HCT116 (cell line): ENCODE measurements at regions not wholly inside any gene's neighbourhood (a gene's known extent, or its start where the extent isn't known, plus 50 kb on each side); places are given as distances from the start of the nearest gene placed in this dataset.

Source experiments
- ELF1 ChIP-seq: IDR thresholded peaks from 2 replicates; pipeline ENCODE4 v1.6.1; 2012; ENCODE audit warnings: low read depth, borderline replicate concordance
- EZH2phosphoT487 ChIP-seq: fragments of 200-600 bp; IDR thresholded peaks from 2 replicates; pipeline ENCODE4 v1.6.1; 2018; ENCODE audit warnings: antibody characterized with exemption, borderline replicate concordance
- POLR2A ChIP-seq: IDR thresholded peaks from 2 replicates; pipeline ENCODE4 v1.7.0; 2011; ENCODE audit warnings: borderline replicate concordance; ENCODE audit not compliant: insufficient read depth, insufficient read length; ENCODE audit errors: extremely low read depth
- POLR2AphosphoS5 ChIP-seq: IDR thresholded peaks from 2 replicates; pipeline ENCODE4 v1.6.1; 2011; ENCODE audit warnings: mild to moderate bottlenecking, low read depth, low read length, moderate library complexity
- TCF7L2 ChIP-seq: IDR thresholded peaks from 2 replicates; pipeline ENCODE4 v1.7.0; 2011; ENCODE audit warnings: borderline replicate concordance, inconsistent platforms; ENCODE audit not compliant: insufficient read depth, insufficient read length; ENCODE audit errors: extremely low read depth
- ZNF274 ChIP-seq: fragments of 200-500 bp; sonication (Bioruptor generic); IDR thresholded peaks from 2 replicates; pipeline ENCODE4 v1.6.1; 2014; ENCODE audit warnings: mild to moderate bottlenecking, low read depth, low read length, inconsistent platforms
- TF ChIP-seq, protein P1 (sequence below), 3 experiments: fragments of 200-600 bp in 1 of 3; sonication (generic) in 1 of 3; IDR thresholded peaks in 2 of 3; conservative IDR thresholded peaks in 1 of 3; 2 replicates each; pipeline ENCODE4 v1.5.1; 2012 to 2017; ENCODE audit warnings: low read depth in 2 of 3, low read length in 2 of 3, antibody characterized with exemption in 1 of 3, borderline replicate concordance in 1 of 3, control low read depth in 1 of 3, mild to moderate bottlenecking in 1 of 3, mixed read lengths in 1 of 3, mixed run types in 1 of 3, moderate library complexity in 1 of 3; ENCODE audit not compliant: insufficient read depth in 1 of 3
- TF ChIP-seq, protein P2 (sequence below): IDR thresholded peaks from 2 replicates; pipeline ENCODE4 v1.6.1; 2012; ENCODE audit warnings: low read depth

DNA sequence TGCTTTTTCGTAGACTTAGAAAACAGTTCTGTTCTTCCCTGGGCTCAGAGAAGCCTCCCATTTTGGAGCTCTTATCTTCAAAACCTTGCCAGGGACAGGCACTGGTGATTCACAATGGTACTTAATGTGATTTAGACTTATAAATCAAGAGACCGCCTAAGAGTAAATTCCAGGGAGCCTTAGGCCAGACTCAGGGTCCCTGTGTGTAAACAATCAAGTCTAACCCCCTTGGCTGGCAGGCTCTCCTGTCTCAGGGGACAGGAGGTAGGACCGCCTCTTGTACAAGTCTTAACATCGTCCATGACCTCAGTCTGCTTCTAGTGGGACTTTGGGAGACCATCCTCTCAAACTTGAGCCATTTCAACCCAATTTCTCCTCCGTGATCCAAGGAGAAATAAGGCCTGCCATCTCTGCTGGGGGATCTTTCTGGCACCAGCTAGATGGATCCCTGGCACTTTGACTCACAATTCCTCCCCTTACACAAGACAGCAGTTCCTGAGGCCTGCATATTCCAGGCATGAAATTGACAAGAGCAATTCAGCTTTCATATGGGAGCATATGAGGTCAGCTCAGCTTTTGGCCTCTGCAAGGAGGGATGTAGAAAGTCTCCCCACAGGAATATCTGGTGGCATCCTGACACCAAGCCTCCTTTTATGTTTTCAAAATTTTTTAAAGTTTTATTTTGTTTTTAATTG lies 487.0 kb downstream of the TNS1 start:
- TF ChIP-seq, protein P1, sequence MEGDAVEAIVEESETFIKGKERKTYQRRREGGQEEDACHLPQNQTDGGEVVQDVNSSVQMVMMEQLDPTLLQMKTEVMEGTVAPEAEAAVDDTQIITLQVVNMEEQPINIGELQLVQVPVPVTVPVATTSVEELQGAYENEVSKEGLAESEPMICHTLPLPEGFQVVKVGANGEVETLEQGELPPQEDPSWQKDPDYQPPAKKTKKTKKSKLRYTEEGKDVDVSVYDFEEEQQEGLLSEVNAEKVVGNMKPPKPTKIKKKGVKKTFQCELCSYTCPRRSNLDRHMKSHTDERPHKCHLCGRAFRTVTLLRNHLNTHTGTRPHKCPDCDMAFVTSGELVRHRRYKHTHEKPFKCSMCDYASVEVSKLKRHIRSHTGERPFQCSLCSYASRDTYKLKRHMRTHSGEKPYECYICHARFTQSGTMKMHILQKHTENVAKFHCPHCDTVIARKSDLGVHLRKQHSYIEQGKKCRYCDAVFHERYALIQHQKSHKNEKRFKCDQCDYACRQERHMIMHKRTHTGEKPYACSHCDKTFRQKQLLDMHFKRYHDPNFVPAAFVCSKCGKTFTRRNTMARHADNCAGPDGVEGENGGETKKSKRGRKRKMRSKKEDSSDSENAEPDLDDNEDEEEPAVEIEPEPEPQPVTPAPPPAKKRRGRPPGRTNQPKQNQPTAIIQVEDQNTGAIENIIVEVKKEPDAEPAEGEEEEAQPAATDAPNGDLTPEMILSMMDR (IDR thresholded peaks at IDR 0.05 in 2 of 3, conservative IDR thresholded peaks at IDR 0.05 in 1 of 3; ENCODE audit: borderline replicate concordance in 1 of 3, insufficient read depth in 1 of 3, low read depth in 2 of 3, low read length in 2 of 3), result no peak
- TF ChIP-seq TCF7L2 (no peak), ZNF274 (no peak), POLR2A (no peak), EZH2phosphoT487 (no peak), POLR2AphosphoS5 (no peak), ELF1 (no peak)
- TF ChIP-seq, protein P2, sequence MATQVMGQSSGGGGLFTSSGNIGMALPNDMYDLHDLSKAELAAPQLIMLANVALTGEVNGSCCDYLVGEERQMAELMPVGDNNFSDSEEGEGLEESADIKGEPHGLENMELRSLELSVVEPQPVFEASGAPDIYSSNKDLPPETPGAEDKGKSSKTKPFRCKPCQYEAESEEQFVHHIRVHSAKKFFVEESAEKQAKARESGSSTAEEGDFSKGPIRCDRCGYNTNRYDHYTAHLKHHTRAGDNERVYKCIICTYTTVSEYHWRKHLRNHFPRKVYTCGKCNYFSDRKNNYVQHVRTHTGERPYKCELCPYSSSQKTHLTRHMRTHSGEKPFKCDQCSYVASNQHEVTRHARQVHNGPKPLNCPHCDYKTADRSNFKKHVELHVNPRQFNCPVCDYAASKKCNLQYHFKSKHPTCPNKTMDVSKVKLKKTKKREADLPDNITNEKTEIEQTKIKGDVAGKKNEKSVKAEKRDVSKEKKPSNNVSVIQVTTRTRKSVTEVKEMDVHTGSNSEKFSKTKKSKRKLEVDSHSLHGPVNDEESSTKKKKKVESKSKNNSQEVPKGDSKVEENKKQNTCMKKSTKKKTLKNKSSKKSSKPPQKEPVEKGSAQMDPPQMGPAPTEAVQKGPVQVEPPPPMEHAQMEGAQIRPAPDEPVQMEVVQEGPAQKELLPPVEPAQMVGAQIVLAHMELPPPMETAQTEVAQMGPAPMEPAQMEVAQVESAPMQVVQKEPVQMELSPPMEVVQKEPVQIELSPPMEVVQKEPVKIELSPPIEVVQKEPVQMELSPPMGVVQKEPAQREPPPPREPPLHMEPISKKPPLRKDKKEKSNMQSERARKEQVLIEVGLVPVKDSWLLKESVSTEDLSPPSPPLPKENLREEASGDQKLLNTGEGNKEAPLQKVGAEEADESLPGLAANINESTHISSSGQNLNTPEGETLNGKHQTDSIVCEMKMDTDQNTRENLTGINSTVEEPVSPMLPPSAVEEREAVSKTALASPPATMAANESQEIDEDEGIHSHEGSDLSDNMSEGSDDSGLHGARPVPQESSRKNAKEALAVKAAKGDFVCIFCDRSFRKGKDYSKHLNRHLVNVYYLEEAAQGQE, result no peak
